HK-2 (cell line): ENCODE measurements at regions not wholly inside any gene's neighbourhood (a gene's known extent, or its start where the extent isn't known, plus 50 kb on each side); places are given as distances from the start of the nearest gene placed in this dataset.
"Not testable (repeated sequence)": the region's sequence is repeated elsewhere in the genome, so short reads cannot be mapped to it uniquely, and the experiment has no call there.

Source experiments
- DNase-seq: peaks from one replicate; pipeline ENCODE4 v3.0.0-alpha.2; 2018; ENCODE audit not compliant: unreplicated experiment

GRCh38 chr3:112765531-112765930 is 81.1 kb downstream of the CD200R1L start:
- DNase-seq, result no peak

- DNase-seq, result no peak
These were observed 83.4 kb downstream of the CD200R1L start for GRCh38 chr3:112763258-112763657.

- DNase-seq, result no peak
These were observed 85.5 kb downstream of the CD200R1L start for GRCh38 chr3:112761062-112761638.

GRCh38 chr3:112759681-112760080 is 87.0 kb downstream of the CD200R1L start:
- no peak for DNase-seq

GRCh38 chr3:112759210-112759609 is 87.5 kb downstream of the CD200R1L start:
- no peak for DNase-seq

- DNase-seq, result no peak
These were observed 89.5 kb downstream of the CD200R1L start for GRCh38 chr3:112757197-112757596.

- no peak for DNase-seq
These were observed 90.6 kb downstream of the CD200R1L start for GRCh38 chr3:112755845-112756613.

GRCh38 chr3:112755046-112755445 is 91.6 kb downstream of the CD200R1L start:
- DNase-seq, result not testable (repeated sequence)

GRCh38 chr3:112751564-112752512 is 94.8 kb downstream of the CD200R1L start:
- DNase-seq, result no peak

- DNase-seq, result no peak
These were observed 95.6 kb downstream of the CD200R1L start for GRCh38 chr3:112751061-112751460.

GRCh38 chr3:112747624-112748023 is 99.0 kb downstream of the CD200R1L start:
- no peak for DNase-seq

GRCh38 chr3:112746675-112747280 is 99.9 kb downstream of the CD200R1L start:
- DNase-seq, result no peak

GRCh38 chr3:112745567-112746248 is 101.0 kb downstream of the CD200R1L start:
- no peak for DNase-seq

GRCh38 chr3:112744825-112745566 is 101.7 kb downstream of the CD200R1L start:
- no peak for DNase-seq

GRCh38 chr3:112744106-112744505 is 102.6 kb downstream of the CD200R1L start:
- no peak for DNase-seq

GRCh38 chr3:112742934-112743333 is 102.0 kb upstream of the CCDC80 start:
- no peak for DNase-seq

GRCh38 chr3:112741983-112742382 is 101.0 kb upstream of the CCDC80 start:
- DNase-seq, result no peak

GRCh38 chr3:112740835-112741234 is 99.9 kb upstream of the CCDC80 start:
- no peak for DNase-seq

- no peak for DNase-seq
These were observed 98.5 kb upstream of the CCDC80 start for GRCh38 chr3:112739252-112739965.

- DNase-seq, result no peak
These were observed 97.4 kb upstream of the CCDC80 start for GRCh38 chr3:112738366-112738765.
